HG02571 (cell line): ENCODE measurements at regions not wholly inside any gene's neighbourhood (a gene's known extent, or its start where the extent isn't known, plus 50 kb on each side); places are given as distances from the start of the nearest gene placed in this dataset.
"Not testable (repeated sequence)": the region's sequence is repeated elsewhere in the genome, so short reads cannot be mapped to it uniquely, and the experiment has no call there.

Experiments
- ATAC-seq: cut with Tn5 transposase; IDR thresholded peaks from one replicate; pipeline ENCODE4 v1.9.1; 2021; ENCODE audit warnings: mild to moderate bottlenecking, moderate library complexity; ENCODE audit not compliant: unreplicated experiment

GRCh38 chr22:22773979-22774604 lies 113.5 kb upstream of the IGLL5 start:
- ATAC-seq = no peak

DNA sequence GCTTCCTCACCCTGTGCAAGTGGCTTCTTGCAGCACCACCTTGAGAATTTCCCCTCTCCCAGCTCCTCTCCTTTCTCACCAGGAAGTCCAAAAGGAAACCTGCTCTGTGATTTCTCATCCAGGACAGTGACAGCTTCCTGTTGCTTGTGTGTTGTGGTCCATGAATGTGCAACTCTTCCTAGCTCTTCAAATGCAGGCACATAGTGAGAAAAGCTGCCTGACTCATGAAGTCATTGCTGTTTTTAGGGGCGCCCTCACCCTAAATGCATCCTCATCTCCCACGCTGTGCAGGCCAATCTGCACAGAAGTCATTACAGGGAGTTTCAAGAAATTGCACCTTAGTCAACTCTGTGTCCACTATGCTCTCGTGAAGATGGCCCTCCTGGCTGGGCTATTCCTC lies 112.9 kb upstream of the IGLL5 start:
- ATAC-seq = not testable (repeated sequence)

DNA sequence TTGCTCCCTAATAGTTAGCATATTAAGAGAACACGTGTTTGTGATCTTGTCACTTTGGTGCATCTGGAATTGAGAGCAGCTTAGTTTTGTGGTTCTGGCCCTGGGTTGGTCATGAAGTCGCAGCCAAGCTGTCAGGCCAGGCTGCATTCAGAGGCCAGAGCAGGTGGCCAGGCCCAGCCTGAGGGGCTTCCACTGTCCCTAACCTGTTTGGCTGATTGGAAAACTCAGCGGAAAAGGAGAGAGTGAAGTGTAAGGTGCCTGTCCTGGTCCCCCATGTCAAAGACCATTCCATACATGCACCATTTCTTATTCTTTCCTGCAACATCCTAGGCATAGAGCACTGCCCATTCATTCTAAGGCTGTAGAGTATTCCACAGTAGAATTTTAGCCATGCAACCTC lies 111.5 kb upstream of the IGLL5 start:
- ATAC-seq = no peak

DNA sequence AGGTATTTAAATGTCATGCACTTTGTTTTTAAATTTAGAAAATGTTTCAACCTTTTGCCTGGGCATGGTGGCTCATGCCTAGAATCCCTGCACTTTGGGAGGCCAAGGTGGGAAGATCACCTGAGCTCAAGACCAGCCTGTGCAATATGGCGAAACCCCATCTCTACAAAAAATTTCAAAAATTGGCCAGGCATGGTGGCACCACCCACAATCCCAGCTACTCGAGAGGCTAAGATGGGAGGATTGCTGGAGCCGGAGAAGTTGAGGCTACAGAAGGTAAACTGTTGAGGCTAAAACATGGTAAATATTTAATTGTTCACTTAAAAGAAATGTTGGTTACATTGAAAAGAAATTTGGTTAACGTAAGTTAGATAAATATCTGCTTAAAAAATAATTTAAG lies 108.4 kb upstream of the IGLL5 start:
- no peak for ATAC-seq

DNA sequence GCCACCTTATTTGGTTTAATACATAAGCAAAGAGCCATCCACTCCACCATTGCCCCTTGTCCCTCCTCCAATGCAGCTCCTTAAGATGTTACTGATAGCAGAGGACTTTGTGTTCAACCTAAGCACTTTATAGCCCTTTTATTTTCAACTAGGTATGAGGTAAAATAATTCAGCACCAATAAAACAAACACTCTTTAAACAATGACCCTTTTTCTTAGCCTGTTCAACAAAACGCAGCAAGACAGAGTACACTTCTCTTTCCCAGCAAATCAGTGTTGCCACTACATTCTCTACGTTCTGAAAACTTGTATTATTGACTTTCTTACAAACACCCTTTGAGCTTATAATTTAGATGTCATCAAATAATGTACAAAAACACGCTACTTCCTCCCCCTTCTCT lies 104.0 kb upstream of the IGLL5 start:
- ATAC-seq = no peak

GRCh38 chr22:22784249-22785039 lies 103.2 kb upstream of the IGLL5 start:
- no peak for ATAC-seq

GRCh38 chr22:22785316-22786065 lies 102.1 kb upstream of the IGLL5 start:
- ATAC-seq = no peak

DNA sequence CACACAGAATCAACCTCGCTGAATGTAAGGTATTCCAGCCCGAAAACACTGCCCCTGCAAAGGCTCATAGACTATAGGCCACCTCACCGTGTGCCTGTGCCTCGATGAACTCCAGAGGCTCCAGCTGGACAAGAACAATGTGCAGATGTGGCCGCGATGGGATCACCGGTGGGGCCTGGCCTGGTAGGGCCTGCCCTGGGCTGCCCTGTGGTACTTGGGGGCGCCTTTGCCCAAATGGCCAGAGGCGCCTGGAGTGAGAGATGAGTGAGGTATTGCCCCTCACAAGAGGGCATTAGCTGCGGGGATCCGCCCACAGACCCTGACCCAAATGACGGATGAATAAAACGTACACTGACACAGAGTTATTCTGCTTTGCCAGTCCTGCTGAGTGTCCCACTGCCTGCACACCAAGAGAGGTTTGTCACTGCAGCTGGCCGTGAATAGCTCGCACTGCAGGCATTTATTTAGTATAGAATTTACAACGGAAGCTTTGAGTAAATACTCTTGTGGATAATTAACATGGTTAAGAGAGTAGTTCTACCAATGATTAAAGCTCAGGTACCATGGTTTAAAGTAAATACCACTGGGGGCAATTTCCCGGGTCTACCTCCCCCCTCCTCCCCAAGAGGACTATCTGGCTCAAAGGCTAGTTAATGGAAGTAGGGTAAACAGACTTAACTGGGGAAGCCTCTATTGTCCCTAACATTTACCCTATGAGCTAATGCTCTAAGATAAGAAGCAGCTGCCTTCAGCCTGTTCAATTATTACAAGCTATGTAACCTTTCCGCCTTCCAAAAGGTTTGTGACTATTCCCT lies 101.1 kb upstream of the IGLL5 start:
- no peak for ATAC-seq

DNA sequence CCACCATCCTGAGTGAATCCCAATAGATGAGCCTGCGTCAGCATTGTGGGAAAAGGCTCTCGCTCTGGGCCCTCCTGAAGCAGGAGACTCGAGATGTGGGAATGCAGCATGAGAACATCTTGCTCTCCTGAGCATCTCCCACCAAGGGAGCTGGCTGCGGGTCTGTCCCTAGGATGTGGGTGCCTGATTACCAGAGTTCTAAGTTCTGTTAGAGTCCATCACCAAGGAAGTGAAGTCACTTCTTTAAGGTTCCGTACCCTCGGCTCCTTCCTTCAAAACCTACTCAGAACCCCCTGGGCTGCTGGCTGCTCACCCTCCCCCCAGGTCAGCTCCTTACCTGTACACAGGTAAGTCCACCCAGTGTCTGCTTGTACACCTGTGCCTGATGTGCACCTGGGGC lies 100.5 kb upstream of the IGLL5 start:
- no peak for ATAC-seq

- ATAC-seq = no peak
These were observed 99.7 kb upstream of the IGLL5 start for GRCh38 chr22:22787786-22788459.

DNA sequence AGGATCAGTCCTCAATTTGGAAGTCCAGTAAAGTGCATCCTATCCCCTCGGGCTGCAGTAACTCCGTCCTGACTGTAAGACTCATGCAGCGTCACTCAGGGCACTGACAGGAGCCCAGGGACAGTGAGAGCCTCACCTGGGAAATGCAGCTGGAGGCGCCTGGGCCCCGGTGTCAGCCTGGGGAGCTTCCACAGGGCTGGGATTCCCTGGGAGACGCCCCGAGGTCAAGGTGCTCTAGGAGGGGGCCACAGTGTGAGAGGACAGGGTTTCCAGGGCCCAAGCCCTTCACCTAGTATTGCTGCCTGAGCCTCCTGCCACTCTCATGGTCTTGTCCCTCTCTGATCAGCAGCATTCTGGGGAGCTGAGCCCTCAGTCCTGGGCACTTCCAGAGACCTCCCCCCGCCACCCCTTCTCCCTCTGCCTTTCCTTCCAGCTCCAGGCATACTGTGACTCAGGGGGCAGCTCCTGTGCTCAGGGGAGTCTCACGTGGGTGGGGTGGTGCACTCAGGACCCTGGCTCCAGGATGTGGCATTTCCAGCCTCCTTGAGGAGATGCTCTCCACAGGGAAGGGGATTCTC lies 99.1 kb upstream of the IGLL5 start:
- no peak for ATAC-seq

GRCh38 chr22:22789233-22789921 lies 98.2 kb upstream of the IGLL5 start:
- ATAC-seq = no peak

DNA sequence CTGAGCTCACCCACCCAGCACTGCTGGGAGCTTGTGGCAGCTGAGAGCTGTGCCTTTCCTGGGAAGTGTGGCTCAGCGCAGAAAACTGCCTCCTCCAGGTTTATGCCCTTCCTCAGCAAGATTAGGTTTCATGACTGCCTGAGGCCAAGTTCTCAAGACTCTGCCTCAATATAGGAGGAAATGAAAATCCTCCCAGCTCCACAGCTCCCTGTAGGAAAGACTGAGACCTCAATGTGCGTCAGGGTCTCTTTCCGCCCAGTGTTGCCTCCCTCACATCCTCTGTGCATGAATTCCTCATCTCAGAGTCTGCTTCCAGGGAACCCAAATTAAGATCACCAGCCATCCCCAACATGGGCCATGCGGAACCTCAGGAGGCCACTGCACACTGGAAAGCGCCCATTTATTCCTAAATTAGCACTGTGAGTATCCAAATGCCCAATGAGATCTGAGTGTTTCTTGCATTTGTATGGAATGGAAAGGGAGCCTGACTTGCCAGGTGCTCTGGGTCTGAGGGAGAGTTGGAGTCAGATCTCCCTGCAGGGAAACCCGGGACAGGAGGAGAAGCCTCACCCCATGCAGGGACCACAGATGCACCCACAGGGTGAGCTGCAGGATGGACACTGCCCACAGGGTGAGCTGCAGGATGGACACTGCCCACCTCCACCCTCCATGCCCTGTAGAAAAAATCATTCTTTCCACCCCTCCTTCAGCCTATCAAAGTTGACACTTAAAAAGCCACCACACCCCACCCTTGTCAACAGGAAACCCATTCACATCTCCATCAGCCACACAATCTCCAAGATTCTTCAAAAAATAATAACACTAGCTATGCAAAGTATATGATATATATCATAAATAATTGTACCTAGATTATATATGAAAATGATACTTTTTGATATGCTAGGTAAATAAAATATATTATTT lies 97.4 kb upstream of the IGLL5 start:
- ATAC-seq = no peak

- no peak for ATAC-seq
These were observed 96.0 kb upstream of the IGLL5 start for GRCh38 chr22:22791438-22792181.

GRCh38 chr22:22792205-22792786 lies 95.3 kb upstream of the IGLL5 start:
- not testable (repeated sequence) for ATAC-seq

DNA sequence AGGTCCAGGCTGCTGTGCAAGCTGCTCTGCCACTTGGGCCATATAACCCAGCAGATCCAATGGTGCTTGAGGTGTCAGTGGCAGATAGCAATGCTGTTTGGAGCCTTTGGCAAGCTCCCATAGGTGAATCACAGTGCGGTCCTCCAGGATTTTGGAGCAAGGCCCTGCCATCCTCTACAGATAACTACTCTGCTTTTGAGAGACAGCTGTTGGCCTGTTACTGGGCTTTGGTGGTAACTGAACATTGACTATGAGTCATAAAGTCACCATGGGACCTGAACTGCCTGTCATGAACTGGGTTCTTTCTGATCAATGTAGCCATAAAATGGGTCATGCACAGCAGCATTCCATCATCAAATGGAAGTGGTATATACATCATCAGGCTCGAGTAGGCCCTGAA lies 92.0 kb upstream of the IGLL5 start:
- ATAC-seq = not testable (repeated sequence)

GRCh38 chr22:22796724-22797123 lies 90.9 kb upstream of the IGLL5 start:
- no peak for ATAC-seq
